ENCODE measurements at regions not wholly inside any gene's neighbourhood (a gene's known extent, or its start where the extent isn't known, plus 50 kb on each side); places are given as distances from the start of the nearest gene placed in this dataset.

DNA sequence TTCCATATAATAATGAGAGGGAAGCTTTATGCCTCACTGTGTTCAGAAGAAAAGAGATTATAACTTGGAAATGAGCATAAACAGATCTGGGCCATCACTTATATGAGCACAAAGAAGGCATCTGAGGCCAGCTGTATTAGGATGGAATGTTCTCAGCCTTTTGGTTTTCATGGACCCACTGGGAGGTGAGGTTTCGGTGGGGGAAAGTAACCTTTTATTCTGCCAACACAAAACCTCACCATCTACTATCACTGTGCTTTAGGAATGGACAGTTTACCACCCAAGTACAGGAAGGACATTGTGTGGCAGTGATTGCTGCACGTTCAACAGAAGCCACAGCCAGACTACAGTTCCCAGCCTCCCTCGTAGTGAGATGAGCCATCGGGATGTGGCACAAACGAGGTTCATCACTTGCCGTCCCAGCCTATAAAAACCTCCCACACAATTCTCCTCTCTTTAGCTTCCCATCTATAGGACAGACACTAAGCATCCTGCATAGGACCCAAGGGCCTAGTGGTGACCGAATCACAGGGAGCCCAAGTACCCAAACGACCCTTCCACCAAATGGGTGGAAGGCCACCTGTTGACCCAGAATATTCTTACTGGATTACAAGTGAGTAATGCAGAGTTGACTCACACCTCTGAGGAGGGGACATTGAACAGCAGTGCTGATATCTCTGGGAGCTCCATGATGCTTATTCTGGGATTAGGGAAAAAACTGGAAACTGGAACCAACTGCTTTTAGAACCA, 121.5 kb upstream of the RAG2 start:
- Mint-ChIP-seq H3K27me3 (peaks cover 2% of the 10 kb centered on the region), H3K36me3 (no peaks in the 10 kb centered on the region), H3K4me1 (peaks cover 2% of the 10 kb centered on the region), H3K4me3 (no peak overlapping the region), H3K9me3 (no peaks in the 10 kb centered on the region), H3K27ac (no peak overlapping the region)
- ATAC-seq (ENCODE audit: low read depth) (no peak), DNase-seq (ENCODE audit: low spot score in 2 of 2) (no peak)

DNA sequence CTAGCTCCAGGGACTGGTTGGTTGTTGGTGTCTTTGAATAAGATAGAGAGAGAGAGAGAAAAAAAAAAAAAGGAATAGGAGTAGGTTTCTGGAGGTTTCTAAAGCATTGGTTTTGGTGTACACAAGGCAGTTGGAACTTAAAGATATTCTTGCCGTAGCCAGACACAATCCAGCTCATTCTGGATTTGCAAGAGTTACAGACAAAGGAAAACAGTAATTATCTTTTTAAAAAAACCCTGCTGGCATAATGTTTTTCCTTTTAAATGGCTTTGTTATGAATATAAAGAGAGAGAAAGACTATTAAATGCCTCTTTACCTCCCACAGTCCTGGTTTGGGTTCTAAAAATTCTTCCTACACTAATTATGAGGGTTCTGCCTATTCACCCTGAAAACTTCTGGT, 120.4 kb upstream of the RAG2 start:
- no peaks in the 10 kb centered on the region for H3K36me3 Mint-ChIP-seq
- H3K4me1 Mint-ChIP-seq = no peaks in the 10 kb centered on the region
- peaks cover 4% of the 10 kb centered on the region for H3K27me3 Mint-ChIP-seq
- H3K9me3 Mint-ChIP-seq = no peaks in the 10 kb centered on the region
- DNase-seq (ENCODE audit: low spot score in 2 of 2) (no peak), ATAC-seq (ENCODE audit: low read depth) (no peak)
- no peak overlapping the region for H3K27ac Mint-ChIP-seq
- H3K4me3 Mint-ChIP-seq = no peak overlapping the region

DNA sequence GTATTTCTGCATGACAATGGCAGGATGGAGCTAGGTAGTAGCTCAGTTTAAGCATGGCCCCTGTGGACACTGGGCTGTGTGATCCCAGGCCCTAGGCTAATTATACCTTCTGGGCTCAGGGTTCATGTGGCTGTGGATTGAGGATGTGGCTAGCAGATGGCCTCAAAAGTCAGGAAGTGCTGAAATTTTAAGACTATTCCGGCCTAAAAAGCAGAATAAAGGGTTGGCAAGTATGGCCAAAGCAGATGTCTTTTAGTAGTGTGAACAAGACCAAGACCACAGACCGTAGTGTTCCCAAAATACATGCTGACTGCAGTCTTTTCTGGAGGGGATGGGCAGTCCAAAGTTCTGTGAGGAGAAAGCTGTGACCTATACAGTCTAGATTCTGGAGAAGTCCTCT, 115.7 kb upstream of the RAG2 start:
- Mint-ChIP-seq H3K4me1 (no peaks in the 10 kb centered on the region), H3K36me3 (no peaks in the 10 kb centered on the region), H3K27ac (no peak overlapping the region), H3K4me3 (no peak overlapping the region), H3K27me3 (peaks cover 9% of the 10 kb centered on the region), H3K9me3 (no peaks in the 10 kb centered on the region)
- ATAC-seq (ENCODE audit: low read depth) = no peak
- no peak for DNase-seq (ENCODE audit: low spot score in 2 of 2)

DNA sequence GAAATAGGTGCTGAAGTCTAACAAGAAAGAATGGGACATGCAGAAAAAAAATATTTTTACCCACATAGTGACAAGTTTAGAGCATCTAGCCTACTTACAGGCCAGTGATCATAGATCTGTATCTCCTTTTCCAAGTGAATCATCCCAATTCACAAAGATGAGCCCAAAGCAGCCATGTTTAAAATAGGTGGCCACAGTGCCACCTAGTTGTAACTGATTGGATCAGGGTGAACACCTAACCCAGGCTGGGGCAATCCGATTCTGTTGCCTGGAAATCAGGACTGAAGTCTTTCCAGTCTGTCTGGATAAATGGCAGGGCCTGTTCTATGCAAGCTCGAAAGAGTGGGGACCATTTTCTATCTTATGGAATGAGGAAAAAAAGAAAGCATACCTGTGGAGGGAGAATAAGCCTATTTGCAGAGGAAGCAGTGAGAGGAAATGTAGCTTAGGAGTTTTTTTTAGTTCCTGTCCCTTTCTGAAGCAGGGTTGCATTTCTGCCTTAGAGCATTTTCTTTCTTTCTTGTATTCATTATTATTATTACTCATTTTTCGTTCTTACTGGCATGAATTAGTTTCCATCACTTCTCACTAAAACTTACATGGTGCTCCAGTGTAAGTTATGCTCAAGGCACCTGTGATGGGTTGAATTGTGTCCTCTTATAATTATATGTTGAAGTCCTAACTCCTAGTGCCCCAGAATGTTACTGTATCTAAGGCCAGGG, 113.2 kb upstream of the RAG2 start:
- DNase-seq (ENCODE audit: low spot score in 2 of 2) (no peak), ATAC-seq (ENCODE audit: low read depth) (no peak)
- Mint-ChIP-seq H3K27ac (no peak overlapping the region), H3K4me3 (no peak overlapping the region), H3K27me3 (peaks cover 12% of the 10 kb centered on the region), H3K4me1 (no peaks in the 10 kb centered on the region), H3K9me3 (no peaks in the 10 kb centered on the region), H3K36me3 (no peaks in the 10 kb centered on the region)

All from memory B cell (primary cell).